H1 (cell line): ENCODE measurements at regions not wholly inside any gene's neighbourhood (a gene's known extent, or its start where the extent isn't known, plus 50 kb on each side); places are given as distances from the start of the nearest gene placed in this dataset.

Experiments used
- CTCF ChIA-PET: fragments of 300-600 bp; sonication (Branson Sonifier 250); formaldehyde crosslinking; loops from one replicate; lab custom pipeline; 2021; ENCODE audit not compliant: partially characterized antibody; lab: Charles Lee
- POLR2A ChIA-PET: fragments of 300-600 bp; sonication (Branson Sonifier 250); formaldehyde crosslinking; loops from one replicate; lab custom pipeline; 2021; ENCODE audit warnings: inconsistent platforms; ENCODE audit not compliant: partially characterized antibody; lab: Charles Lee
- DNase-seq, 2 experiments: peaks; one replicate each; pipeline versions ENCODE4 v3.0.0 to v3.0.0-alpha.2; 2010 to 2022; ENCODE audit warnings: low spot score in 2 of 2, low read depth in 1 of 2, mixed read lengths in 1 of 2
- FAIRE-seq: peaks from 2 replicates; lab custom pipeline; 2011; peaks lifted over from hg19 to GRCh38; lab: Jason Lieb, UNC
- H2AFZ ChIP-seq: 2 replicates; pipeline ENCODE4 v1.8.1; 2012; ENCODE audit warnings: low read length, inconsistent platforms
- H2AK5ac ChIP-seq: 2 replicates; pipeline ENCODE4 v1.6.1; 2013; ENCODE audit warnings: low read depth, low read length
- H2BK120ac ChIP-seq: replicated peaks from 2 replicates; pipeline ENCODE3; 2013; ENCODE audit warnings: low read depth, low read length, inconsistent platforms
- H2BK12ac ChIP-seq: 2 replicates; pipeline ENCODE4 v1.6.1; 2013; ENCODE audit warnings: low read depth, low read length
- H2BK15ac ChIP-seq: 2 replicates; pipeline ENCODE4 v1.6.1; 2013; ENCODE audit warnings: low read length
- H2BK20ac ChIP-seq: 2 replicates; pipeline ENCODE4 v1.6.1; 2013; ENCODE audit warnings: low read length
- H2BK5ac ChIP-seq: 2 replicates; pipeline ENCODE4 v1.6.1; 2013; ENCODE audit warnings: low read depth, low read length
- H3K14ac ChIP-seq: 2 replicates; pipeline ENCODE4 v1.6.1; 2013; ENCODE audit warnings: inconsistent platforms; ENCODE audit not compliant: insufficient read length
- H3K18ac ChIP-seq: 2 replicates; pipeline ENCODE4 v1.6.1; 2013; ENCODE audit warnings: low read length; ENCODE audit errors: extremely low read depth
- H3K23ac ChIP-seq: 2 replicates; pipeline ENCODE4 v1.6.1; 2013; ENCODE audit warnings: inconsistent platforms; ENCODE audit not compliant: insufficient read length
- H3K23me2 ChIP-seq: 2 replicates; pipeline ENCODE4 v1.6.1; 2013; ENCODE audit warnings: low read depth, low read length
- H3K27ac ChIP-seq: 2 replicates; pipeline ENCODE4 v1.6.1; 2011; ENCODE audit warnings: low read depth, low read length, inconsistent platforms
- H3K27me3 ChIP-seq, 4 experiments: replicated peaks in 1 of 4; 1 replicate in 1 of 4; 2 replicates in 3 of 4; pipeline versions ENCODE4 v1.6.1 to v1.8.1; 2011 to 2013; ENCODE audit warnings: low read length in 3 of 4, mild to moderate bottlenecking in 3 of 4, inconsistent platforms in 2 of 4, mixed read lengths in 2 of 4, moderate library complexity in 1 of 4; ENCODE audit not compliant: control insufficient read depth in 3 of 4, insufficient read depth in 3 of 4; ENCODE audit errors: extremely low read depth in 1 of 4
- H3K36me3 ChIP-seq, 4 experiments: 2 replicates each; pipeline versions ENCODE4 v1.6.1 to v1.8.1; 2011 to 2013; ENCODE audit warnings: mild to moderate bottlenecking in 4 of 4, low read length in 3 of 4, moderate library complexity in 2 of 4, control low read depth in 1 of 4, inconsistent platforms in 1 of 4; ENCODE audit not compliant: insufficient read depth in 4 of 4, control insufficient read depth in 2 of 4
- H3K4ac ChIP-seq: replicated peaks from 2 replicates; pipeline ENCODE3; 2013; ENCODE audit warnings: low read length, low read depth, mixed read lengths, inconsistent platforms; ENCODE audit not compliant: insufficient read length
- H3K4me1 ChIP-seq, 4 experiments: replicated peaks in 1 of 4; 1 replicate in 1 of 4; 2 replicates in 3 of 4; pipeline versions ENCODE4 v1.6.1 to v1.8.1; 2011 to 2013; ENCODE audit warnings: low read length in 3 of 4, inconsistent platforms in 2 of 4, mixed read lengths in 1 of 4; ENCODE audit not compliant: insufficient read depth in 4 of 4, control insufficient read depth in 3 of 4
- H3K4me2 ChIP-seq, 2 experiments: 2 replicates each; pipeline versions ENCODE4 v1.6.1 to v1.8.1; 2011 to 2013; ENCODE audit warnings: low read depth in 2 of 2, low read length in 2 of 2, control low read depth in 1 of 2, inconsistent platforms in 1 of 2, mild to moderate bottlenecking in 1 of 2; ENCODE audit not compliant: insufficient read depth in 1 of 2
- H3K4me3 ChIP-seq, 4 experiments: fragments of 200-600, 300-600 bp in 1 of 4; sonication (generic), shearing (Covaris generic), sonication (Bioruptor Twin) in 1 of 4; 2 replicates each; pipeline versions ENCODE4 v1.5.1 to v1.8.1; 2011 to 2016; ENCODE audit warnings: low read length in 4 of 4, low read depth in 3 of 4, control low read depth in 2 of 4, inconsistent platforms in 2 of 4, mild to moderate bottlenecking in 2 of 4, mixed read lengths in 1 of 4, moderate library complexity in 1 of 4; ENCODE audit not compliant: insufficient read depth in 2 of 4; ENCODE audit errors: extremely low read depth in 1 of 4
- H3K56ac ChIP-seq: replicated peaks from 2 replicates; pipeline ENCODE3; 2013; ENCODE audit warnings: low read depth, mild to moderate bottlenecking, mixed read lengths, low read length, inconsistent platforms; ENCODE audit not compliant: insufficient read length
- H3K79me1 ChIP-seq: 2 replicates; pipeline ENCODE4 v1.6.1; 2013; ENCODE audit warnings: low read depth, low read length, control low read depth
- H3K79me2 ChIP-seq, 2 experiments: 2 replicates each; pipeline versions ENCODE4 v1.6.1 to v1.8.1; 2012 to 2013; ENCODE audit warnings: low read length in 2 of 2, mild to moderate bottlenecking in 2 of 2, inconsistent platforms in 1 of 2; ENCODE audit not compliant: insufficient read depth in 2 of 2, control insufficient read depth in 1 of 2
- H3K9ac ChIP-seq, 4 experiments: replicated peaks in 1 of 4; 1 replicate in 1 of 4; 2 replicates in 3 of 4; pipeline versions ENCODE4 v1.6.1 to v1.8.1; 2011 to 2013; ENCODE audit warnings: low read depth in 3 of 4, low read length in 3 of 4, control low read depth in 2 of 4, mild to moderate bottlenecking in 2 of 4, moderate library complexity in 2 of 4, inconsistent platforms in 1 of 4; ENCODE audit errors: extremely low read depth in 1 of 4
- H3K9me3 ChIP-seq, 2 experiments: 2 replicates each; pipeline versions ENCODE4 v1.6.1 to v1.8.1; 2012 to 2013; ENCODE audit warnings: mild to moderate bottlenecking in 2 of 2, moderate library complexity in 2 of 2, control low read depth in 1 of 2, inconsistent platforms in 1 of 2, low read depth in 1 of 2, low read length in 1 of 2, mixed read lengths in 1 of 2; ENCODE audit not compliant: insufficient read depth in 2 of 2
- H4K20me1 ChIP-seq, 2 experiments: replicated peaks in 1 of 2; 2 replicates each; pipeline versions ENCODE3 to v1.8.1; 2011 to 2013; ENCODE audit warnings: inconsistent platforms in 2 of 2, low read length in 2 of 2, mild to moderate bottlenecking in 1 of 2; ENCODE audit not compliant: insufficient read depth in 2 of 2, control insufficient read depth in 1 of 2
- H4K5ac ChIP-seq: 2 replicates; pipeline ENCODE4 v1.6.1; 2013; ENCODE audit warnings: low read length, low read depth, mixed read lengths, inconsistent platforms; ENCODE audit not compliant: insufficient read length
- H4K8ac ChIP-seq: 2 replicates; pipeline ENCODE4 v1.8.0; 2013; ENCODE audit warnings: mild to moderate bottlenecking, moderate library complexity, low read length, inconsistent platforms; ENCODE audit not compliant: insufficient read depth; ENCODE audit errors: extremely low read depth
- H4K91ac ChIP-seq: replicated peaks from 2 replicates; pipeline ENCODE3; 2013; ENCODE audit warnings: low read length, mixed read lengths, inconsistent platforms; ENCODE audit not compliant: insufficient read length
- ASH2L ChIP-seq: fragments of 200-600, 300-600 bp; sonication (generic); IDR thresholded peaks from one replicate; pipeline ENCODE4 v1.7.1; 2017; ENCODE audit warnings: low read length
- CHD1 ChIP-seq: IDR thresholded peaks from 2 replicates; pipeline ENCODE4 v1.6.1; 2012; ENCODE audit warnings: low read depth, low read length, improper control_type of control experiment
- CTBP2 ChIP-seq: IDR thresholded peaks from 2 replicates; pipeline ENCODE4 v1.7.0; 2011; ENCODE audit warnings: borderline replicate concordance, mild to moderate bottlenecking, moderate library complexity, mixed read lengths, low read length; ENCODE audit not compliant: insufficient read depth, insufficient read length
- CTCF ChIP-seq, 3 experiments: IDR thresholded peaks; 1 replicate in 2 of 3; 2 replicates in 1 of 3; pipeline versions ENCODE4 v1.5.1 to v1.6.1; 2011; ENCODE audit warnings: low read length in 3 of 3, mild to moderate bottlenecking in 3 of 3, inconsistent platforms in 2 of 3, low read depth in 1 of 3, moderate library complexity in 1 of 3; ENCODE audit not compliant: insufficient read depth in 1 of 3; ENCODE audit errors: control extremely low read depth in 1 of 3
- E2F6 ChIP-seq: IDR thresholded peaks from 2 replicates; pipeline ENCODE4 v1.6.1; 2012; ENCODE audit warnings: inconsistent platforms
- NANOG ChIP-seq: IDR thresholded peaks from 2 replicates; pipeline ENCODE4 v1.6.1; 2011; ENCODE audit warnings: low read length, low read depth, mild to moderate bottlenecking, inconsistent platforms; ENCODE audit not compliant: insufficient read depth, poor library complexity, severe bottlenecking
- POLR2A ChIP-seq, 2 experiments: IDR thresholded peaks; 1 replicate in 1 of 2; 2 replicates in 1 of 2; pipeline ENCODE4 v1.6.1; 2011; ENCODE audit warnings: low read depth in 2 of 2, low read length in 2 of 2, mild to moderate bottlenecking in 2 of 2; ENCODE audit errors: control extremely low read depth in 1 of 2
- POU5F1 ChIP-seq: IDR thresholded peaks from 2 replicates; pipeline ENCODE4 v1.6.1; 2011; ENCODE audit warnings: low read depth, mild to moderate bottlenecking, low read length, moderate library complexity
- SAP30 ChIP-seq: fragments of 300-600 bp; sonication (generic); IDR thresholded peaks from 2 replicates; pipeline ENCODE4 v1.7.1; 2012; ENCODE audit warnings: low read length, moderate library complexity, mild to moderate bottlenecking, inconsistent platforms; ENCODE audit not compliant: insufficient read depth, insufficient replicate concordance
- SUZ12 ChIP-seq: fragments of 200-600 bp; sonication (generic); IDR thresholded peaks from 2 replicates; pipeline ENCODE4 v1.6.1; 2012; ENCODE audit warnings: mild to moderate bottlenecking, inconsistent platforms, low read length, moderate library complexity, mixed read lengths
- TAF1 ChIP-seq: IDR thresholded peaks from 2 replicates; pipeline ENCODE4 v1.6.1; 2011; ENCODE audit warnings: mild to moderate bottlenecking, low read depth, low read length
- TBP ChIP-seq: IDR thresholded peaks from 2 replicates; pipeline ENCODE4 v1.6.1; 2011; ENCODE audit warnings: low read depth, low read length, improper control_type of control experiment
- whole genome bisulfite sequencing, 2 experiments: shearing (Covaris generic) in 1 of 2; methylation state at CpG; one replicate each; pipeline versions ENCODE4 v1.1.6 to v1.1.7; 2013 to 2015; ENCODE audit warnings: low lambda C conversion rate in 2 of 2, mixed read lengths in 2 of 2, inconsistent platforms in 1 of 2, low coverage in 1 of 2, missing lambda C conversion rate in 1 of 2; ENCODE audit not compliant: insufficient replicate concordance in 2 of 2, insufficient coverage in 1 of 2, insufficient read length in 1 of 2; ENCODE audit errors: extremely low coverage in 1 of 2, missing lambda C conversion rate in 1 of 2; 5-methylcytosine and 5-hydroxymethylcytosine counted together

- H4K5ac ChIP-seq, result no peak overlapping the region
- H4K20me1 ChIP-seq, result no peaks in the 10 kb centered on the region
- no peak overlapping the region for H3K4ac ChIP-seq
- H3K36me3 ChIP-seq, result no peaks in the 10 kb centered on the region
- H4K8ac ChIP-seq, result no peak overlapping the region
- no peaks in the 10 kb centered on the region for H3K27me3 ChIP-seq
- no peak overlapping the region for H3K18ac ChIP-seq
- H2BK15ac ChIP-seq, result 0 out of 2 replicates have a peak overlapping the region, but pooled peaks have one; percentile 3
- no peak overlapping the region for H4K91ac ChIP-seq
- H3K79me1 ChIP-seq, result no peaks in the 10 kb centered on the region
- no peak overlapping the region for H2AK5ac ChIP-seq
- H3K14ac ChIP-seq, result no peak overlapping the region
- H3K4me3 ChIP-seq, result no peak overlapping the region
- no peak overlapping the region for H2BK120ac ChIP-seq
- H3K9ac ChIP-seq, result no peak overlapping the region
- POLR2A ChIA-PET, result no interaction called here
- H2AFZ ChIP-seq, result 0 out of 2 replicates have a peak overlapping the region, but pooled peaks have one; percentile 7
- no peak overlapping the region for H3K56ac ChIP-seq
- H3K9me3 ChIP-seq, result no peaks in the 10 kb centered on the region
- WGBS, 2 experiments, result 89% methylated on average over 12 of the region's 12 CpGs; no CpG with 5 or more reads in 1 of the 2 experiments
- no peak overlapping the region for H3K4me2 ChIP-seq
- H3K27ac ChIP-seq, result no peak overlapping the region
- no peak for FAIRE-seq
- no peak for DNase-seq
- no peak overlapping the region for H2BK5ac ChIP-seq
- no peak overlapping the region for H3K23ac ChIP-seq
- H3K4me1 ChIP-seq, result no peaks in the 10 kb centered on the region
- CTCF ChIA-PET, result no interaction called here
- no peak overlapping the region for H2BK12ac ChIP-seq
- no peaks in the 10 kb centered on the region for H3K79me2 ChIP-seq
- no peak overlapping the region for H2BK20ac ChIP-seq
- no peaks in the 10 kb centered on the region for H3K23me2 ChIP-seq
- TF ChIP-seq CHD1 (no peak), ASH2L (no peak), E2F6 (no peak), NANOG (no peak), POU5F1 (no peak), TBP (no peak), CTCF (IDR thresholded peaks at IDR 0.05; ENCODE audit: control extremely low read depth in 1 of 3, insufficient read depth in 1 of 3, low read depth in 1 of 3, low read length in 3 of 3) (no peak), POLR2A (IDR thresholded peaks at IDR 0.05; ENCODE audit: control extremely low read depth in 1 of 2, low read depth in 2 of 2, low read length in 2 of 2) (no peak), SUZ12 (no peak), SAP30 (no peak), TAF1 (no peak), CTBP2 (no peak)
These were observed 740.5 kb downstream of the GALR1 start for GRCh38 chr18:77990131-77990530.
